ENCODE measurements at regions not wholly inside any gene's neighbourhood (a gene's known extent, or its start where the extent isn't known, plus 50 kb on each side); places are given as distances from the start of the nearest gene placed in this dataset.
"Not testable (repeated sequence)": the region's sequence is repeated elsewhere in the genome, so short reads cannot be mapped to it uniquely, and the experiment has no call there.

- peaks cover 83% of the 10 kb centered on the region for H3K4me1 Mint-ChIP-seq (ENCODE audit: low read depth)
- no peak for TF ChIP-seq CTCF (IDR thresholded peaks at IDR 0.05)
- no peaks in the 10 kb centered on the region for H3K36me3 Mint-ChIP-seq (ENCODE audit: low read depth)
- peak overlapping the region; percentile 61 for H3K4me3 Mint-ChIP-seq
- H3K9me3 Mint-ChIP-seq = no peaks in the 10 kb centered on the region
- H3K27ac Mint-ChIP-seq = peak overlapping the region; percentile 89
- no peaks in the 10 kb centered on the region; the same call in none of the 2 replicates for H3K27me3 Mint-ChIP-seq (ENCODE audit: insufficient read depth)
- no peak for DNase-seq
Observed at GRCh38 chr9:72440992-72441847, 76.2 kb upstream of the ZFAND5 start.

GRCh38 chr9:72440378-72440777 is 75.4 kb upstream of the ZFAND5 start:
- H3K27me3 Mint-ChIP-seq (ENCODE audit: insufficient read depth) = no peaks in the 10 kb centered on the region; the same call in none of the 2 replicates
- no peak overlapping the region for H3K4me3 Mint-ChIP-seq
- H3K36me3 Mint-ChIP-seq (ENCODE audit: low read depth) = no peaks in the 10 kb centered on the region
- TF ChIP-seq CTCF (IDR thresholded peaks at IDR 0.05) = no peak
- no peak for DNase-seq
- H3K9me3 Mint-ChIP-seq = no peaks in the 10 kb centered on the region
- H3K4me1 Mint-ChIP-seq (ENCODE audit: low read depth) = peaks cover 76% of the 10 kb centered on the region
- peak overlapping the region; percentile 29; the same call in 1 of the 2 replicates for H3K27ac Mint-ChIP-seq

GRCh38 chr9:72433616-72434267 is 68.7 kb upstream of the ZFAND5 start:
- Mint-ChIP-seq H3K4me1 (ENCODE audit: low read depth) (peaks cover 50% of the 10 kb centered on the region), H3K27ac (peak overlapping the region; percentile 62; the same call in 1 of the 2 replicates)
- H3K4me3 Mint-ChIP-seq; H3K9me3 Mint-ChIP-seq; H3K36me3 Mint-ChIP-seq (ENCODE audit: low read depth); H3K27me3 Mint-ChIP-seq (ENCODE audit: insufficient read depth): not testable (repeated sequence)
- peak; percentile 56 for DNase-seq

- TF ChIP-seq CTCF (IDR thresholded peaks at IDR 0.05) = no peak
- Mint-ChIP-seq H3K36me3 (ENCODE audit: low read depth) (no peaks in the 10 kb centered on the region), H3K27ac (no peak overlapping the region), H3K4me1 (ENCODE audit: low read depth) (peaks cover 66% of the 10 kb centered on the region), H3K27me3 (ENCODE audit: insufficient read depth) (no peaks in the 10 kb centered on the region), H3K9me3 (no peaks in the 10 kb centered on the region), H3K4me3 (no peak overlapping the region)
- no peak for DNase-seq
Observed at GRCh38 chr9:72431036-72431435, 66.0 kb upstream of the ZFAND5 start.

- Mint-ChIP-seq H3K9me3 (no peaks in the 10 kb centered on the region), H3K27ac (peak overlapping the region; percentile 70), H3K27me3 (ENCODE audit: insufficient read depth) (no peaks in the 10 kb centered on the region), H3K36me3 (ENCODE audit: low read depth) (no peaks in the 10 kb centered on the region), H3K4me3 (peak overlapping the region; percentile 62), H3K4me1 (ENCODE audit: low read depth) (peaks cover 50% of the 10 kb centered on the region)
- no peak for TF ChIP-seq CTCF (IDR thresholded peaks at IDR 0.05)
- DNase-seq = peak; percentile 72
Observed at GRCh38 chr9:72428329-72428728, 63.3 kb upstream of the ZFAND5 start.

GRCh38 chr9:72427801-72428200 is 62.8 kb upstream of the ZFAND5 start:
- Mint-ChIP-seq H3K9me3 (no peaks in the 10 kb centered on the region), H3K27ac (peak overlapping the region; percentile 70), H3K27me3 (ENCODE audit: insufficient read depth) (no peaks in the 10 kb centered on the region), H3K36me3 (ENCODE audit: low read depth) (no peaks in the 10 kb centered on the region), H3K4me3 (peak overlapping the region; percentile 62), H3K4me1 (ENCODE audit: low read depth) (peaks cover 48% of the 10 kb centered on the region)
- peak; percentile 17 for DNase-seq
- TF ChIP-seq CTCF (IDR thresholded peaks at IDR 0.05) = no peak
